K562 (cell line): ENCODE measurements at regions not wholly inside any gene's neighbourhood (a gene's known extent, or its start where the extent isn't known, plus 50 kb on each side); places are given as distances from the start of the nearest gene placed in this dataset.

Experiments used
- ATAC-seq: fragments of 200-7000 bp; cut with Tn5 transposase; 3 replicates; pipeline ENCODE4 v1.9.1; 2020; ENCODE audit warnings: moderate library complexity
- BruUV-seq: library from RNA; stranded (reverse); fragments of 400-500 nt; replicated peaks from 2 replicates; lab custom pipeline; 2021; lab: Mats Ljungman, UMichigan
- CTCF ChIA-PET: fragments of 300-600 bp; formaldehyde crosslinking; extraction: SDS; loops from one replicate; lab custom pipeline; 2021; ENCODE audit warnings: low intra/inter-chr PET ratio; lab: Yijun Ruan, JAX
- POLR2A ChIA-PET: fragments of 300-600, 350-650 bp; sonication (Branson Sonifier 250); formaldehyde crosslinking; extraction: SDS; loops from one replicate; lab custom pipeline; 2021; ENCODE audit warnings: antibody characterized with exemption, inconsistent platforms; lab: Yijun Ruan, JAX
- DNase-seq, 4 experiments: peaks; one replicate each; pipeline versions ENCODE4 v3.0.0 to v3.0.0-alpha.2; 2011 to 2018; ENCODE audit warnings: low spot score in 3 of 4, mixed read lengths in 3 of 4; ENCODE audit errors: extremely low read depth in 1 of 4
- FAIRE-seq: peaks from 2 replicates; lab custom pipeline; 2011; peaks lifted over from hg19 to GRCh38; lab: Jason Lieb, UNC
- H2AFZ ChIP-seq: 2 replicates; pipeline ENCODE4 v1.6.0; 2011; ENCODE audit warnings: low read depth, low read length, control low read depth, inconsistent platforms
- H3K27ac ChIP-seq: fragments of 200-600 bp; 3 replicates; pipeline ENCODE4 v1.8.0; 2011; ENCODE audit warnings: low read depth, mild to moderate bottlenecking, control low read depth, inconsistent platforms, low read length, moderate library complexity, mixed read lengths; ENCODE audit errors: extremely low read depth
- H3K27me3 ChIP-seq, 2 experiments: fragments of 300-600 bp in 1 of 2; 2 replicates in 1 of 2; 3 replicates in 1 of 2; pipeline versions ENCODE4 v1.6.0 to v1.8.0; 2011; ENCODE audit warnings: inconsistent platforms in 2 of 2, low read length in 2 of 2, mild to moderate bottlenecking in 1 of 2, mixed read lengths in 1 of 2, moderate library complexity in 1 of 2; ENCODE audit not compliant: control insufficient read depth in 2 of 2, insufficient read depth in 2 of 2
- H3K36me3 ChIP-seq: fragments of 300-600 bp; 3 replicates; pipeline ENCODE4 v1.8.0; 2011; ENCODE audit warnings: mild to moderate bottlenecking, low read length, inconsistent platforms; ENCODE audit not compliant: control insufficient read depth, insufficient read depth
- H3K4me1 ChIP-seq, 2 experiments: fragments of 200-600 bp in 1 of 2; replicated peaks in 1 of 2; 2 replicates in 1 of 2; 3 replicates in 1 of 2; pipeline versions ENCODE4 v1.5.1 to v1.8.0; 2011; ENCODE audit warnings: inconsistent platforms in 2 of 2, low read length in 2 of 2, mild to moderate bottlenecking in 1 of 2, mixed read lengths in 1 of 2, moderate library complexity in 1 of 2; ENCODE audit not compliant: control insufficient read depth in 2 of 2, insufficient read depth in 2 of 2
- H3K4me2 ChIP-seq: 2 replicates; pipeline ENCODE4 v1.6.1; 2011; ENCODE audit warnings: low read length, control low read depth, inconsistent platforms, mixed read lengths; ENCODE audit not compliant: insufficient read depth
- H3K4me3 ChIP-seq: fragments of 200-600 bp; sonication (generic), shearing (Covaris generic); 2 replicates; pipeline ENCODE4 v1.5.1; 2016; ENCODE audit warnings: control low read depth, inconsistent platforms
- H3K79me2 ChIP-seq: fragments of 200-600 bp; 3 replicates; pipeline ENCODE4 v1.8.0; 2011; ENCODE audit warnings: low read length, inconsistent platforms; ENCODE audit not compliant: control insufficient read depth, insufficient read depth
- H3K9ac ChIP-seq, 2 experiments: 2 replicates each; pipeline versions ENCODE4 v1.6.0 to v1.6.1; 2011; ENCODE audit warnings: low read depth in 2 of 2, low read length in 2 of 2, control low read depth in 1 of 2, inconsistent platforms in 1 of 2, mild to moderate bottlenecking in 1 of 2, mixed read lengths in 1 of 2; ENCODE audit not compliant: insufficient read depth in 1 of 2
- H3K9me1 ChIP-seq: one replicate; pipeline ENCODE4 v1.6.0; 2011; ENCODE audit warnings: inconsistent platforms, mild to moderate bottlenecking, low read length, moderate library complexity; ENCODE audit not compliant: control insufficient read depth, insufficient read depth
- H3K9me3 ChIP-seq: replicated peaks from 2 replicates; pipeline ENCODE4 v1.5.1; 2011; ENCODE audit warnings: low read depth, low read length, inconsistent platforms; ENCODE audit not compliant: control insufficient read depth, insufficient read depth
- H4K20me1 ChIP-seq: replicated peaks from 2 replicates; pipeline ENCODE4 v1.6.1; 2011; ENCODE audit warnings: low read length, inconsistent platforms, mixed read lengths; ENCODE audit not compliant: control insufficient read depth, insufficient read depth
- ASH1L ChIP-seq: fragments of 450-650 bp; IDR thresholded peaks from 2 replicates; pipeline ENCODE4 v1.6.1; 2018; ENCODE audit warnings: borderline replicate concordance, mild to moderate bottlenecking, low read depth; ENCODE audit not compliant: partially characterized antibody
- BRD4 ChIP-seq: fragments of 200-600 bp; sonication (generic); IDR thresholded peaks from 2 replicates; pipeline ENCODE4 v1.6.1; 2017; ENCODE audit warnings: inconsistent platforms
- CBX8 ChIP-seq: fragments of 200-600 bp; sonication (generic); IDR thresholded peaks from 2 replicates; pipeline ENCODE4 v1.6.1; 2012; ENCODE audit warnings: borderline replicate concordance, mixed run types, low read depth, mild to moderate bottlenecking, moderate library complexity, mixed read lengths, low read length, control low read depth, inconsistent platforms; ENCODE audit not compliant: poor library complexity, severe bottlenecking; ENCODE audit errors: extremely low read depth
- CCNT2 ChIP-seq: IDR thresholded peaks from 2 replicates; pipeline ENCODE4 v1.6.1; 2011; ENCODE audit warnings: borderline replicate concordance, low read depth, mild to moderate bottlenecking, moderate library complexity, mixed read lengths, low read length; ENCODE audit not compliant: insufficient read length; ENCODE audit errors: extremely low read depth
- MTF1 ChIP-seq: fragments of 250-450 bp; sonication (Bioruptor Pico); IDR thresholded peaks from 2 replicates; pipeline ENCODE4 v1.9.0; 2021; ENCODE audit warnings: moderate library complexity, mild to moderate bottlenecking, inconsistent platforms, borderline replicate concordance
- MYC ChIP-seq, 2 experiments: fragments of 250-450 bp in 1 of 2; sonication (Bioruptor Pico) in 1 of 2; IDR thresholded peaks; 2 replicates each; pipeline versions ENCODE4 v1.5.1 to v1.6.1; 2012 to 2021; ENCODE audit warnings: low read depth in 2 of 2, borderline replicate concordance in 1 of 2, improper control_type of control experiment in 1 of 2, low read length in 1 of 2, mild to moderate bottlenecking in 1 of 2, moderate library complexity in 1 of 2
- RBM14 ChIP-seq: fragments of 200-400 bp; formaldehyde crosslinking; IDR thresholded peaks from 2 replicates; pipeline ENCODE4 v1.6.1; 2018; ENCODE audit warnings: low read depth, mild to moderate bottlenecking, low read length, moderate library complexity, borderline replicate concordance; ENCODE audit not compliant: insufficient read depth
- SIN3B ChIP-seq: fragments of 450-650 bp; IDR thresholded peaks from 2 replicates; pipeline ENCODE4 v1.6.1; 2017; ENCODE audit warnings: low read depth, mild to moderate bottlenecking, moderate library complexity
- TEAD2 ChIP-seq: fragments of 450-650 bp; IDR thresholded peaks from 2 replicates; pipeline ENCODE4 v1.6.1; 2016; ENCODE audit warnings: missing genetic modification characterization, control low read depth, missing compliant biosample characterization
- XRCC4 ChIP-seq: IDR thresholded peaks from one replicate; pipeline ENCODE4 v1.6.1; 2011; ENCODE audit not compliant: insufficient read depth, insufficient read length; ENCODE audit errors: extremely low read depth
- WGBS: fragments of 100-300 bp; shearing (Covaris generic); methylation state at CpG from one replicate; pipeline ENCODE4 v1.1.6; 2016; ENCODE audit warnings: low coverage, mixed read lengths; ENCODE audit not compliant: insufficient coverage; ENCODE audit errors: missing lambda C conversion rate; 5-methylcytosine and 5-hydroxymethylcytosine counted together
- in situ Hi-C: fragments of 300-500 bp; cut with MboI; formaldehyde crosslinking; loops from 4 replicates; pipeline ENCODE4 v1.15.0; 2018; ENCODE audit warnings: inconsistent platforms, mixed read lengths
- intact Hi-C: fragments of 100-400 bp; cut with micrococcal nuclease; formaldehyde crosslinking; loops from 2 replicates; pipeline ENCODE4 v1.14.2; 2022
- TF ChIP-seq, protein P1 (sequence below): fragments of 450-650 bp; formaldehyde crosslinking; conservative IDR thresholded peaks from 2 replicates; pipeline ENCODE4 v1.4.0; 2022; ENCODE audit warnings: mild to moderate bottlenecking, missing genetic modification characterization
- TF ChIP-seq, protein P2 (sequence below): fragments of 250-450 bp; sonication (Bioruptor Pico); IDR thresholded peaks from 2 replicates; pipeline ENCODE4 v1.8.0; 2022; ENCODE audit warnings: moderate library complexity, mild to moderate bottlenecking, inconsistent platforms
- TF ChIP-seq, protein P3 (sequence below): sonication (generic); formaldehyde crosslinking; IDR thresholded peaks from 2 replicates; pipeline ENCODE4 v1.8.0; 2023; ENCODE audit warnings: mild to moderate bottlenecking, missing genetic modification reagents

DNA sequence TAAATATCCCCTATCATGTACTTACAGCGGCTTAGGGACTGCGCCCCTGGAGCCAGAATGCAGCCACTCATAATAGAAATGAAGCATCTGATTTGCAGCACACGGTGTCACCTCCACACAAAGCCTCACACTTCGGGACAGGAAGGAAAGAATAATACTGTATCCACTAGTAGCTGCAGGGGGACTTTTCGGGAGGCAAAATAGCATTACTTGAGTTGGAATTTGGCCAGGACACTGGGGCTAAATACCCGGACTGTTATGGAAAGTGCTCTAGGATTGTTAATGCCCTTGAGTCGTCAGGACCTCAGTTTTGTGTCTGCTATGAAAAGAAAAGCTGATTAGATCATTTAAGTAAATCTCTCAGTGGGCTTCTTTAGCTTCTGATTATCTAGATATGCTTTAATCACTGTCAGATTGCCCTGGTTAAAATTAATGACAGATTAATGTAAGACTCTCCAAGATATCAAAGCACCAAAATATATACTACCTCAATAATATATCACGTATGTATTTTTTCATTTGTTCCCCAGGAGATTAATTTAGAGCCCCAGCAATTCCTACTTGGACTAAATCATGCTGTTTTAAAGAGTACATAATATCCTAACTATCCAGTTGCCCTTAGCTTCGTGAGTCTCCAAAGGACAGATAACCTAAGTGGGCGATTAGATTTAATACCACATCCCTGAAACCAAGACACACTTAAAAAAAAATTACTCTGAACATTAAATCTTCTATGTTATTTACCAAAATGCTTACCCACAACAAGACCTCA is 173.0 kb upstream of the NEBL start (continued):
- TF ChIP-seq, protein P1, sequence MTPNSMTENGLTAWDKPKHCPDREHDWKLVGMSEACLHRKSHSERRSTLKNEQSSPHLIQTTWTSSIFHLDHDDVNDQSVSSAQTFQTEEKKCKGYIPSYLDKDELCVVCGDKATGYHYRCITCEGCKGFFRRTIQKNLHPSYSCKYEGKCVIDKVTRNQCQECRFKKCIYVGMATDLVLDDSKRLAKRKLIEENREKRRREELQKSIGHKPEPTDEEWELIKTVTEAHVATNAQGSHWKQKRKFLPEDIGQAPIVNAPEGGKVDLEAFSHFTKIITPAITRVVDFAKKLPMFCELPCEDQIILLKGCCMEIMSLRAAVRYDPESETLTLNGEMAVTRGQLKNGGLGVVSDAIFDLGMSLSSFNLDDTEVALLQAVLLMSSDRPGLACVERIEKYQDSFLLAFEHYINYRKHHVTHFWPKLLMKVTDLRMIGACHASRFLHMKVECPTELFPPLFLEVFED (CRISPR knock-in tag): no peak
- no peak for TF ChIP-seq SIN3B

DNA sequence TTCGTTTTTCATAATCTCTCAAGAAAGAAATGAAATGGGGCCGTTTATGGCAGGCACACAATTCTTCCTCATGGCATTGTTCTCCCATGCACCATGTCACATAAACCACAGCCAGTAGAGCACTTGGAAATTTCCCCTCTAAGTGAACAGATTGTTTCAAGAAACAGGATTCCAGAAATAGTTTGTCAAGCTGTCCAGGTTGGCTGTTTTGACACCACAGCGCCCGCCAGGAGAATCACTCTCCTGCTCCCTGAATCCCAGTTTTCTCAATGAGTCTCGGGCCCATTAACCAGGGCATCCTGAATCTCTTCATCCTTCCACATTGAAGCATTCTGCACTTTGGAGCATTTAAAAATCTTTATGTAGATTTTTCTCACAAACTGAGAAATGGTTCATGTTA is 172.2 kb upstream of the NEBL start:
- Histone ChIP-seq H3K4me3 (no peak overlapping the region), H3K79me2 (no peaks in the 10 kb centered on the region), H3K9me1 (no peaks in the 10 kb centered on the region), H2AFZ (no peak overlapping the region), H3K9ac (no peak overlapping the region), H3K4me1 (no peaks in the 10 kb centered on the region; a peak in 1 of 5 replicates), H4K20me1 (no peaks in the 10 kb centered on the region), H3K36me3 (no peaks in the 10 kb centered on the region), H3K27ac (no peak overlapping the region), H3K4me2 (no peak overlapping the region), H3K27me3 (0 out of 5 replicates have a peak, but pooled peaks cover 0 to 5% of the 10 kb centered on the region in 2 experiments), H3K9me3 (no peaks in the 10 kb centered on the region)
- ATAC-seq (no peak), DNase-seq (no peak), FAIRE-seq (no peak)
- ChIA-PET CTCF (no interaction called here), POLR2A (interaction anchor here (1.1 kb wide), 1 partner anchor 12 kb away, joined by 3 read pairs; no protein-coding TSS in a partner anchor)
- intact Hi-C loops (no loop called here), in situ Hi-C loops (loop anchor here (25.0 kb wide), 1 partner anchor 893 kb away; no protein-coding TSS in a partner anchor)
- BruUV-seq: no TSS peak
- WGBS: 30% methylated on average over 5 of the region's 5 CpGs
- TF ChIP-seq XRCC4 (no peak), MYC (IDR thresholded peaks at IDR 0.05; ENCODE audit: low read depth, low read length) (no peak), MYC (CRISPR knock-in tag; IDR thresholded peaks at IDR 0.05; ENCODE audit: borderline replicate concordance, low read depth) (no peak), CCNT2 (no peak), ASH1L (no peak), RBM14 (no peak), CBX8 (no peak), MTF1 (no peak), TEAD2 (tag) (no peak), BRD4 (no peak)
- TF ChIP-seq, protein P2, sequence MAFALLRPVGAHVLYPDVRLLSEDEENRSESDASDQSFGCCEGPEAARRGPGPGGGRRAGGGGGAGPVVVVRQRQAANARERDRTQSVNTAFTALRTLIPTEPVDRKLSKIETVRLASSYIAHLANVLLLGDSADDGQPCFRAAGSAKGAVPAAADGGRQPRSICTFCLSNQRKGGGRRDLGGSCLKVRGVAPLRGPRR: no peak
- TF ChIP-seq, protein P3, sequence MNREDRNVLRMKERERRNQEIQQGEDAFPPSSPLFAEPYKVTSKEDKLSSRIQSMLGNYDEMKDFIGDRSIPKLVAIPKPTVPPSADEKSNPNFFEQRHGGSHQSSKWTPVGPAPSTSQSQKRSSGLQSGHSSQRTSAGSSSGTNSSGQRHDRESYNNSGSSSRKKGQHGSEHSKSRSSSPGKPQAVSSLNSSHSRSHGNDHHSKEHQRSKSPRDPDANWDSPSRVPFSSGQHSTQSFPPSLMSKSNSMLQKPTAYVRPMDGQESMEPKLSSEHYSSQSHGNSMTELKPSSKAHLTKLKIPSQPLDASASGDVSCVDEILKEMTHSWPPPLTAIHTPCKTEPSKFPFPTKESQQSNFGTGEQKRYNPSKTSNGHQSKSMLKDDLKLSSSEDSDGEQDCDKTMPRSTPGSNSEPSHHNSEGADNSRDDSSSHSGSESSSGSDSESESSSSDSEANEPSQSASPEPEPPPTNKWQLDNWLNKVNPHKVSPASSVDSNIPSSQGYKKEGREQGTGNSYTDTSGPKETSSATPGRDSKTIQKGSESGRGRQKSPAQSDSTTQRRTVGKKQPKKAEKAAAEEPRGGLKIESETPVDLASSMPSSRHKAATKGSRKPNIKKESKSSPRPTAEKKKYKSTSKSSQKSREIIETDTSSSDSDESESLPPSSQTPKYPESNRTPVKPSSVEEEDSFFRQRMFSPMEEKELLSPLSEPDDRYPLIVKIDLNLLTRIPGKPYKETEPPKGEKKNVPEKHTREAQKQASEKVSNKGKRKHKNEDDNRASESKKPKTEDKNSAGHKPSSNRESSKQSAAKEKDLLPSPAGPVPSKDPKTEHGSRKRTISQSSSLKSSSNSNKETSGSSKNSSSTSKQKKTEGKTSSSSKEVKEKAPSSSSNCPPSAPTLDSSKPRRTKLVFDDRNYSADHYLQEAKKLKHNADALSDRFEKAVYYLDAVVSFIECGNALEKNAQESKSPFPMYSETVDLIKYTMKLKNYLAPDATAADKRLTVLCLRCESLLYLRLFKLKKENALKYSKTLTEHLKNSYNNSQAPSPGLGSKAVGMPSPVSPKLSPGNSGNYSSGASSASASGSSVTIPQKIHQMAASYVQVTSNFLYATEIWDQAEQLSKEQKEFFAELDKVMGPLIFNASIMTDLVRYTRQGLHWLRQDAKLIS: no peak
